HG02884 (cell line): ENCODE measurements at regions not wholly inside any gene's neighbourhood (a gene's known extent, or its start where the extent isn't known, plus 50 kb on each side); places are given as distances from the start of the nearest gene placed in this dataset.
"Not testable (repeated sequence)": the region's sequence is repeated elsewhere in the genome, so short reads cannot be mapped to it uniquely, and the experiment has no call there.

Experiments
- ATAC-seq: cut with Tn5 transposase; IDR thresholded peaks from one replicate; pipeline ENCODE4 v1.9.1; 2021; ENCODE audit warnings: mild to moderate bottlenecking, moderate library complexity; ENCODE audit not compliant: unreplicated experiment

DNA sequence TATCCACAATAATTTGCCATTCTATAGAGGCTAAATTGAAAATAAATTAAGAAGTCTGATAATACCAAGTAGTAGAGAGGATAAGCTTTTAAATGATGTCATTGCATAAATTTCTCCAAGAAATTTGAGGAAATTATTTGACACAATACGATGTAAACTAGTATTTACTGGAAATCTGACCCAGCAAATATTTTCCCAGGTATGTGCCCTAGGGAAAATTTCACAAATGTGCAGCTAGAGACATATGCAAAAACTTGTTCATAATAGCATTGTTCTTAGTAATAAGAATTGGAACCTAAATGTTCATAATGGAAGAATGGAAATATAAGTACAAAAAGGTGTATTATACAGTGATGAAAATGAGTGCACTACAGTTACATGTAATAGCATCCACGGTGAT lies 888.8 kb upstream of the SOX11 start:
- ATAC-seq: no peak

DNA sequence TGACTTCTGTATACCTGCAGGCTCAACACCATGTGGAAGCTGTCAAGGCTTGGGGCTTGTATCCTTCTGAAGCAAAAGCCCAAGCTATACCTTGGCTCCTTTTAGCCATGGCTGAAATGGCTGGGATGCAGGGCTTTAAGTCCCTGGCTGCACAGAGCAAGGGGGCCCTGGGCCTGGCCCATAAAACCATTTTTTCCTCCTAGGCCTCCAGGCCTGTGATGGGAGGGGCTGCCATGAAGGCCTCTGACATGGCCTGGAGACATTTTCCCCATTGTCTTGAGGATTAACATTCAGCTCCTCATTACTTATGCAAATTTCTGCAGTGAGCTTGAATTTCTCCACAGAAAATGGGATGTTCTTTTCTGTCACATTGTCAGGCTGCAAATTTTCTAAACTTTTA lies 878.0 kb upstream of the SOX11 start:
- not testable (repeated sequence) for ATAC-seq

- ATAC-seq: no peak
These were observed 864.3 kb upstream of the SOX11 start for GRCh38 chr2:4827836-4828235.

- ATAC-seq: no peak
These were observed 863.4 kb upstream of the SOX11 start for GRCh38 chr2:4828682-4829374.

DNA sequence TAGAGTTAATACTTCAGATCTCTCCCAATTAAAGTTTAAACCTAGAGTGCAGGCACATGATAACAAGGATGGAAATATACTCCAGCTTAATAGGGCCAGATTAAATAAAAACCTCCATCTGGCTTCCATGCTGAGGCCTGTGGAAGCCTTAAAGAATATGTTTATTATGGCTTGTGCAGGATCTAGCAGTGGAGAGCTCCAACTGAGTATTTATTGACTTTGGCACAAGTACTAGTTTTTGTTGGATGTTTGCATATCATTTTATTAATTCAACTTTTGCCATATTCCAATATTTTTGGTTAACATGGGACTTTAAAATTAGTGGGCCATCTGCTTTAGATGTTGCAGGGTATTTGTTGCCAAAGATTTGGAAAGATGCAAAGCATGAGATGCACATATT lies 860.4 kb upstream of the SOX11 start:
- no peak for ATAC-seq

DNA sequence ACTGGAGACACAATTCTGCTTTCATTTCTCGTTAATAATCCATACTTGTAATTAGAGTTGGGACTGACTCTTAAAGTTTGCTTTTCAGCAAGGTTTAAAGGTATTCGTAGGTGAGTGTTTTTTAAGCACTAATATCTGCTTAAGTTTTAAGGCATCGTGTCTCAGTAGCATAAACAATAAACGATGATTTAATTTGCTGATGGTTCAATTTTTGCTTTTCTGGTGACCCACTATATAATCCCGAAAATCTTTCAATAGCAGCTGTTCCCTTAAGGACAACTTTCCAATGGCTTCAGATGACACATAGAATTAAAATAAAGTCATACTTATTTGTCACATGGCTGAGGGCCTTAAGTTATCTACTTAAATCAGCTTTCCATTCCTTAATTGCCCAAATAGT lies 859.5 kb upstream of the SOX11 start:
- no peak for ATAC-seq

DNA sequence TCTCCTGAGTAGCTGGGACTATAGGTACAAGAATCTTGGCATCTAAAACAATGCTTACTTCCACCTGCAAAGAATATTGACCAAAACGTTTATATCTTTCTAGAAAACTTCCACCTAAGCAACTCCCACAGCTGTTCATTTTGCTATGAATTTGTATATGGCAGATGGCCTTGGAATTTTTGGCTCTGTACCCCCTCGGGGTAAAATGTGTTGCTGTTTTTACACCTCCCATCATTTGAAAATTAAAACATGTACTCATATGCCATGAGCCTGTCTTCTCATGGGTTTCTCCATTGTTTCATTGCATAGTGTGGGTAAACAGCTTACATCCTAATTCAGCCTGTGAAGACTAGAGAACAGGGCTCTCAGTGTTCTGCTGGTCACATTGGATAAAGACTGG lies 853.6 kb upstream of the SOX11 start:
- ATAC-seq: no peak

GRCh38 chr2:4840791-4841190 lies 851.4 kb upstream of the SOX11 start:
- no peak for ATAC-seq

- no peak for ATAC-seq
These were observed 847.3 kb upstream of the SOX11 start for GRCh38 chr2:4844881-4845280.

DNA sequence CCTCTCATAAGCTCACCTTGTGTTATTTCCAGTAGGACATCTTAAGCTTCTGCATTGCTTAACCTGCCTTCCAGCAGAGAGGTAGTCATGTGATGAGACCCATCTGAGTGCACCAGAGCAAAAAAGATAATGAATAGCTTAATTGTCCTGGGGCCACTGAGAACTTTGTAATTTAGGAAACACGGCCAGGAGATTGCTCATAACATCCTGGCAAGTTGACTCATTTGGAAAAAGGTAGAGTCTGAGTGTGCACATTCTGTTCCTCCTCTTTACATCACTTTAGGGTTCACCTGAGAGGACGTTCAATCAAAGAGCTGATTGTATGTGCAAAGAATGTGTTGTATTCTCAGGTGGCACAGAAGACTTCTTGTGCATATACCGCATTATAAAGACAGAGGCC lies 830.2 kb upstream of the SOX11 start:
- ATAC-seq: no peak

DNA sequence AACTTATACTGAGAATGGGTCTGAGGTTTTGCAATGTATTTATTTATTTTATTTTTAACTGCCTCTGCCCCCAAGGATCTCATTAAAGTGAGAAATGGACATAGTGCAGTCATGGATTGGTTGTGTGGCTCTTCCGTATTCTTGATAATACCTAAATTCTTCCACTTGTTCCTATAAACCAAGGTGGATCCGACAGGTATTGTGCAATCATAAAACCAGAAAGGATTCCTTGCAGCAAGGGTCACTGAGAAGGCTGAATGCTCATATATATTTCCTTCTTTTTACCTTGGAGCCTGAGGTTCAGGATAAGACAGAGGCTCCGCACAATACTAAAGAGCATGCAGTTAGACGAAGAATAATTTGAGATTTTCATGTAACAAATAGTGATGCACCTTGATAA lies 826.0 kb upstream of the SOX11 start:
- no peak for ATAC-seq

DNA sequence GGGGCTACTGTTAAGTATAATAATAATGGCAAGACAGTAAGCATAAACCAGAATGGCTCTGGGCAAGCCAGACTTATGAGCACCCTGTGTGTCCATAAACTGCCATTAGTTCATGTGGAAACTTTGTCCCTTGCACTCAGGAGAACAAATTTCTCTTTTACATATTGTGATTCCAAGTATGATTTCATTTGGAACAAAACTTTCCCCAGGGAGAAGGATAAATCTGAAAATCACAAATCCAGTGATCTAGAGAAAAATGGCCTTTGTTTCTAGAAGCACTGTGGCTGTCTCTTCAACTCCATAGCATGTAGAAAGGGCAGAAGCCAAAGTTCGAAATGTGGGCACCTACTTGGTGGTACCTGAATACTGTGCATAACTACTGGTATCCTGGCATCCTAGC lies 823.7 kb upstream of the SOX11 start:
- no peak for ATAC-seq

- ATAC-seq: no peak
These were observed 823.0 kb upstream of the SOX11 start for GRCh38 chr2:4869154-4869553.

DNA sequence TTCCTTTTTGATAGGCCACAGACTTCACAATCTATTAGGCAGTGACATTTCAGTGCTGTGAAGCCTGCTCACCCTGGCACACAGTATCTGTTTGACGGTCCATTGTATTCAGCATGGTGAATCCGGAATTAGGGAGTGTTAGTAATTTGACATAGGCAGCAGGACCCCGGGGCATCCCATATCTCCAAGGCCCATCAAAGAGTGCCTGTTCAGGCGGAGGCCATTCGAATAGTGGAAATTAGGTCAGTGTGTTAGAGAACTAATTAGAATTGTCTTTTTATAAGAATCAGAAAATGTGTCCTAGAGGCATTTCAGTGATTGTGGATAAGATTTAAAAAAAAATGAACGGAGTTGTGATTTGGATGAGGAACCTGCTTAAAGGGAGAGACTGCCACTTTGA lies 818.8 kb upstream of the SOX11 start:
- no peak for ATAC-seq

DNA sequence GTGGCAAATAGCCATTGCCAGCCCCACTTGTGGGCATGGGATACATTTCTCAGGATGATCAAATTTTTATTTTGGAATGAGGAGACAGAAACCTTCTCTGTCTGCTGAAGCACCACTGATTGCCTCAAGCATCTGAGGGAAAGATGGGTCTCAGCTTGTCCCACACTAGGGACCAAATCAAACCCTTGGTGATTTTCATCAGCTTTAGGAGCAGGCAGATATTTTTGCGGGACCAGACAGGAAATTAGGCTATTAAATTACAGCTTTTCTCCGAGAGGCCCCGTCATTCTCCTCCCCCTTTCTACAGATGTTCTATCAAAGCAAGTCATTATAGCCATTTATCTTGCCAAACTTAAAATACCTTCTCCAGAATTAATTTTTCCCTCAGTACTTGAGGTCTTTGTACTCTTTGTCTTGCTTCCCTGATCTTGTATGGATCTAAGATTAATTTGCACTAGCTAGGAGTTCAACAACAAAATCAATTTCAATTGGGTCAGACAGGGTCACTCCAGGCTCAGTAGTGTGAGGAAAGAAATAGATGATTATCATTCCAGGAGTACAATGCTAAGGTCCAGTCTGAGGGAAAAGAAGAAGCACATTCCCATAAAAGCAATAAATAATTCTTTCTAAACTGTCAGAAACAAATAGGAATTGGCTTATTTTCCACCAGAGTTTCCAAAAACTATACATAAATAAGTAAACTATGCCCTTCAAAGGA lies 818.1 kb upstream of the SOX11 start:
- no peak for ATAC-seq

GRCh38 chr2:4882421-4882820 lies 809.8 kb upstream of the SOX11 start:
- ATAC-seq: no peak

DNA sequence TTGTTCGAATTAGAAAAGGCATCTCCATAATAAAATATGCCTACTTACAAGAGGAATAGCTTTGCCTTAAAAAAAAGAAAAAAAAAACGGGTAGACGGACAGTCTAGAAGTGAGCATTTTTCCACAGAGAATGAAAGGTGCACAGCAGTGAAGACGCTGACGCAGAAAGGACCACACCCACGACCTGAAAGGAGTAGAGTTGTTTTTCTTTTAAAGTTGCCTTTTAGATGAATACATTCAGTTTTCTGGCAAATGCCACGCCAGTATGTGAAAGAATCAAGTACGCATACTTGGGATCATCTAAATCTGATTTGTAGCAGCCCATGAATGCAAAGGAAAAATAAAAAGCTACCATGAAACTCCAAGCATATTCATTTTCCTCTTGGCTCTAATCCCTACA lies 809.2 kb upstream of the SOX11 start:
- no peak for ATAC-seq

- ATAC-seq: no peak
These were observed 808.8 kb upstream of the SOX11 start for GRCh38 chr2:4883375-4883774.

- ATAC-seq: no peak
These were observed 808.0 kb upstream of the SOX11 start for GRCh38 chr2:4884117-4884571.

DNA sequence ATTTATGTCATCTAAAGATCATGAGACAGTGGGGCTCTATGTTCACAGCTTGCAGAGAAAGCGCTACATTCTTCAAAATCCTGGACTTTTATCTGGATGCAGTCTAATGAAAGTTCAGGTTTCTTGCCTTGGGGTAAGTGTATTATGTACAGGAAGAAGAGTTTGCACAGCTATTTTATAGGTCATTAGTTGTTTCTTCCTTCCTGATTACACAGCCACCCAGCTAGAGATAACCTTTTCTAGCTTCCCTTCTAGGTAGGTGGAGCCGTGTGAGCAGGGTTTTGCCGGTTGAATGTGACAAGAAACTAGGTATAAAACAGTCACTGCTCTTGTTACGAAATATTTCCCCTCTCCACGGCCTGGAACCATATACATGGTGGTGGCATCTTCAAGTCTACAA lies 800.8 kb upstream of the SOX11 start:
- no peak for ATAC-seq

DNA sequence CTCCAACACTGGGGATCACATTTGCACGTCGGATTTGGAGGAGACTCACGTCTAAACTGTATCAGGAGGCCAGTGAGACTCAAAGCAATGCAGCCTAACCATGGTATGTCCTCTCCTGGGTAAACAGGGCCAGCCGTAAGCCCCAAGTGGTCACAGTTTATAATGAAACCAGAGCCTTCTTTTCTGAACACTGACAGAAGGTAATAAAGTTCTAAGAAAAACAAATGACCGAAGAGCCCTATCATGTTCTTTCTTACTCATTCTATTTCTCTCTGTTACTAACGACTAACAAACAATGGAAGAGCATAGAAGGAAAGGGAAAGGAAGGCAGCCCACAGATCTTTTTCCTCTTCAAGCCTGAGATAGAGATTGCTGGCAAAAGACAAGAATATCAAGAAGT lies 796.8 kb upstream of the SOX11 start:
- no peak for ATAC-seq

- ATAC-seq: no peak
These were observed 793.5 kb upstream of the SOX11 start for GRCh38 chr2:4898706-4899105.

GRCh38 chr2:4900242-4900641 lies 791.9 kb upstream of the SOX11 start:
- ATAC-seq: no peak
